Transverse colon (tissue), 4 donors: ENCODE measurements at regions not wholly inside any gene's neighbourhood (a gene's known extent, or its start where the extent isn't known, plus 50 kb on each side); places are given as distances from the start of the nearest gene placed in this dataset.

Source experiments
- DNase-seq: peaks from one replicate; pipeline ENCODE4 v3.0.0-alpha.2; 2019
- H3K27ac ChIP-seq, 4 donors: fragments of 200-600 bp; sonication (generic); 2 replicates each; pipeline ENCODE4 v1.5.1; 2016 to 2018; ENCODE audit warnings: inconsistent platforms in 4 of 4
- H3K27me3 ChIP-seq: fragments of 200-600 bp; sonication (generic); 2 replicates; pipeline ENCODE4 v1.5.1; 2017; ENCODE audit warnings: inconsistent platforms
- H3K36me3 ChIP-seq, 4 donors: fragments of 200-600 bp; sonication (generic); 2 replicates each; pipeline ENCODE4 v1.5.1; 2017 to 2019; ENCODE audit warnings: inconsistent platforms in 4 of 4
- H3K4me1 ChIP-seq, 4 donors: fragments of 200-600 bp; sonication (generic); 2 replicates each; pipeline ENCODE4 v1.5.1; 2017 to 2020; ENCODE audit warnings: inconsistent platforms in 4 of 4
- H3K4me3 ChIP-seq, 4 donors: fragments of 200-600 bp; sonication (generic); 1 replicate in 1 of 4; 2 replicates in 3 of 4; pipeline versions ENCODE4 v1.5.1 to v1.6.1; 2017 to 2019; ENCODE audit warnings: inconsistent platforms in 4 of 4
- H3K9me3 ChIP-seq, 2 donors: fragments of 200-600 bp; sonication (generic); 2 replicates each; pipeline ENCODE4 v1.5.1; 2017 to 2019; ENCODE audit warnings: inconsistent platforms in 2 of 2
- EP300 ChIP-seq: sonication (generic); formaldehyde crosslinking; IDR thresholded peaks from one replicate; pipeline ENCODE4 v1.6.1; 2017; ENCODE audit warnings: antibody characterized with exemption, low read depth
- POLR2A ChIP-seq: fragments of 450-650 bp; IDR thresholded peaks from one replicate; pipeline ENCODE4 v1.6.1; 2016; ENCODE audit warnings: antibody characterized with exemption, mild to moderate bottlenecking, moderate library complexity
- POLR2AphosphoS5 ChIP-seq, 3 donors: sonication (generic); formaldehyde crosslinking; IDR thresholded peaks; one replicate each; pipeline ENCODE4 v1.6.1; 2016; ENCODE audit warnings: antibody characterized with exemption in 3 of 3
- WGBS, 2 donors: methylation state at CpG; one replicate each; pipeline ENCODE4 v1.1.5; 2018; ENCODE audit warnings: low coverage in 1 of 2; 5-methylcytosine and 5-hydroxymethylcytosine counted together
- in situ Hi-C, 4 donors: fragments of 200-750 bp; cut with MboI; loops; one replicate each; pipeline versions ENCODE4 v1.15.0 to v1.15.1; 2017; ENCODE audit warnings: low sequenced_read_pairs in 3 of 4, low pct_ligation_motif_present in 1 of 4, low pct_unique_long_range_greater_than_20kb in 1 of 4
- intact Hi-C: fragments of 100-400 bp; cut with DNase I; formaldehyde crosslinking; loops from one replicate; pipeline ENCODE4 v1.15.1; 2023; ENCODE audit warnings: low total_unique reads
- TF ChIP-seq, protein P1 (sequence below), 5 experiments: fragments of 200-600 bp in 3 of 5; fragments of 450-650 bp in 2 of 5; sonication (generic) in 3 of 5; IDR thresholded peaks; 1 replicate in 2 of 5; 2 replicates in 3 of 5; pipeline ENCODE4 v1.5.1; 2016 to 2017; ENCODE audit warnings: antibody characterized with exemption in 5 of 5, inconsistent platforms in 3 of 5, mild to moderate bottlenecking in 2 of 5, moderate library complexity in 1 of 5

DNA sequence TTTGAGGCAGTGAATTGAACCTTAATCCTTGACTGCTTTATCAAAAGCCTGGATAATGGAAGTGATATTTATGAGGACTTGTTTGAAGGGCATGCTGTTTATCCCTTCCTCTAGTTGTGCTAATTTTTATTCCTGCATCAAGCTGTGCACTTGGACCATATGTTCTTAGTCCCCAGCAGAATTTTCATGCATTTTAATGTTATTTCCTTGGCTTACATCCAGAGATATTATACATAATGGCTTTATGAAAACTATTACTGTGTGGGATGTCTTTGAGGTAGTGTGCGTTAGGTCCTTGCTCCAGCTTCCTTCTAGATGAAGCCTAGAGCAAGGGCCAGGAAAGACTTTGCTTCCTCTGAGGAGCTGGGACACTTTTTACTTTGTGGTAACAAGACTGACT, 378.4 kb downstream of the LPIN1 start:
- intact Hi-C loops (no loop called here), in situ Hi-C loops (no loop called here)
- DNase-seq: no peak
- TF ChIP-seq POLR2AphosphoS5 (IDR thresholded peaks at IDR 0.05) (no peak), POLR2A (no peak), EP300 (no peak)
- TF ChIP-seq, protein P1, sequence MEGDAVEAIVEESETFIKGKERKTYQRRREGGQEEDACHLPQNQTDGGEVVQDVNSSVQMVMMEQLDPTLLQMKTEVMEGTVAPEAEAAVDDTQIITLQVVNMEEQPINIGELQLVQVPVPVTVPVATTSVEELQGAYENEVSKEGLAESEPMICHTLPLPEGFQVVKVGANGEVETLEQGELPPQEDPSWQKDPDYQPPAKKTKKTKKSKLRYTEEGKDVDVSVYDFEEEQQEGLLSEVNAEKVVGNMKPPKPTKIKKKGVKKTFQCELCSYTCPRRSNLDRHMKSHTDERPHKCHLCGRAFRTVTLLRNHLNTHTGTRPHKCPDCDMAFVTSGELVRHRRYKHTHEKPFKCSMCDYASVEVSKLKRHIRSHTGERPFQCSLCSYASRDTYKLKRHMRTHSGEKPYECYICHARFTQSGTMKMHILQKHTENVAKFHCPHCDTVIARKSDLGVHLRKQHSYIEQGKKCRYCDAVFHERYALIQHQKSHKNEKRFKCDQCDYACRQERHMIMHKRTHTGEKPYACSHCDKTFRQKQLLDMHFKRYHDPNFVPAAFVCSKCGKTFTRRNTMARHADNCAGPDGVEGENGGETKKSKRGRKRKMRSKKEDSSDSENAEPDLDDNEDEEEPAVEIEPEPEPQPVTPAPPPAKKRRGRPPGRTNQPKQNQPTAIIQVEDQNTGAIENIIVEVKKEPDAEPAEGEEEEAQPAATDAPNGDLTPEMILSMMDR (IDR thresholded peaks at IDR 0.05): no peak
- Histone ChIP-seq H3K27ac (no peak overlapping the region), H3K27me3 (no peaks in the 10 kb centered on the region), H3K4me3 (no peak overlapping the region), H3K9me3 (no peaks in the 10 kb centered on the region), H3K4me1 (no peaks in the 10 kb centered on the region), H3K36me3 (no peaks in the 10 kb centered on the region)
- WGBS, 2 donors: 67% methylated on average over 1 of the region's 1 CpG; no CpG with 5 or more reads in 1 of the 2 donors

GRCh38 chr2:12126318-12126717, 379.9 kb downstream of the LPIN1 start:
- TF ChIP-seq POLR2A (no peak), EP300 (no peak), POLR2AphosphoS5 (IDR thresholded peaks at IDR 0.05) (no peak)
- TF ChIP-seq, protein P1 (IDR thresholded peaks at IDR 0.05): no peak
- Histone ChIP-seq H3K27me3 (no peaks in the 10 kb centered on the region), H3K9me3 (no peaks in the 10 kb centered on the region), H3K27ac (no peak overlapping the region), H3K4me3 (no peak overlapping the region), H3K4me1 (no peaks in the 10 kb centered on the region), H3K36me3 (no peaks in the 10 kb centered on the region)
- in situ Hi-C loops: no loop called here
- WGBS, 2 donors: 72 to 86% methylated on average over 2 to 3 of the region's 3 CpGs
- no peak for DNase-seq
- intact Hi-C loops: no loop called here

DNA sequence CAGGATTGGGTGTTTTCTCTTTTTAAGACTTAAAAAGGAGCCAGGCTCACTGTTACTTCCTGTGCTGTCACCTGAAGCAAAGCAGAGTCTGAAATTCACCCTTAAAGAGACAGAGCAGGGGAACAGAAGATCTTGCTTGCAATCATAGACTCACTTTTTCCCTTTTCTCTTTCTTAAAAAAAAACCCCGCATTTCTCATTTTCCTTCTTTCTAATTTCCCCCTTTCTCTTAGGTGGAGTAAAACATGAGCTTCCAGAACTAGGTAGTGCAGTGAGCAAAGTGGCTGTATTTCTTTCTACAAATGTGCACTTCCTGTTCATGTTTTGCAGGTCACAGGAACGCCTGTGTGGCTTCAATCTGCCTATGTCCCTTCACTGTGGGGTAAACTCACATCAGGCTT, 381.2 kb downstream of the LPIN1 start:
- Histone ChIP-seq H3K9me3 (no peaks in the 10 kb centered on the region), H3K36me3 (no peaks in the 10 kb centered on the region), H3K27ac (no peak overlapping the region), H3K4me1 (no peaks in the 10 kb centered on the region), H3K27me3 (no peaks in the 10 kb centered on the region), H3K4me3 (no peak overlapping the region)
- in situ Hi-C loops (no loop called here), intact Hi-C loops (no loop called here)
- DNase-seq: no peak
- TF ChIP-seq, protein P1 (IDR thresholded peaks at IDR 0.05): no peak
- TF ChIP-seq POLR2A (no peak), POLR2AphosphoS5 (IDR thresholded peaks at IDR 0.05) (no peak), EP300 (no peak)
- WGBS, 2 donors: 50 to 73% methylated on average over 2 of the region's 2 CpGs

DNA sequence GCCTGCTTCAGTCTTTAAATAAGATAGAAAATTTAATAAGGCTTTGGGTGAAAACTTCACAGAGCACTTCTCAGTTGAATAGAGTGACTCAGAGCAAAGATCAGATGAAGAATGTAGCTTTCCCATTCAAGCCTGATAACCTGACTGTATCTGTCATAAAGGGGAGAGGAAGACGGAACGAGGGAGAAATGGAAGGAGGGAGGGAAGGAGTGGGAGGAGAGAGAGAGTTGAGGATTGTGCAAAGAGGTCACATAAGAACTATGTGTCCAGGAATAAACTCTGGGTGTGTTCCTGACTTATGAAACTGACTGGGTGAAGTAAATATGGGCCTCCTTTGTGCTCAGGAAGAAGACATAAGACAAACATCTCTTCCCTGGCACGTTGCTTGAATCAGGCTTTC, 385.5 kb downstream of the LPIN1 start:
- Histone ChIP-seq H3K4me1 (no peaks in the 10 kb centered on the region), H3K27me3 (no peaks in the 10 kb centered on the region), H3K9me3 (no peaks in the 10 kb centered on the region), H3K27ac (no peak overlapping the region), H3K36me3 (no peaks in the 10 kb centered on the region), H3K4me3 (no peak overlapping the region)
- intact Hi-C loops (no loop called here), in situ Hi-C loops (no loop called here)
- 36 to 66% methylated on average over 3 of the region's 3 CpGs for WGBS, 2 donors
- TF ChIP-seq, protein P1 (IDR thresholded peaks at IDR 0.05): no peak
- no peak for TF ChIP-seq EP300
- TF ChIP-seq POLR2A: no peak
- no peak for TF ChIP-seq POLR2AphosphoS5 (IDR thresholded peaks at IDR 0.05)
- DNase-seq: no peak
